Peyer's patch (tissue), 4 donors: ENCODE measurements at regions not wholly inside any gene's neighbourhood (a gene's known extent, or its start where the extent isn't known, plus 50 kb on each side); places are given as distances from the start of the nearest gene placed in this dataset.

Experiments
- POLR2A ChIP-seq, 2 donors: fragments of 450-650 bp; IDR thresholded peaks; one replicate each; pipeline ENCODE4 v1.5.1; 2017; ENCODE audit warnings: antibody characterized with exemption in 2 of 2, mild to moderate bottlenecking in 2 of 2, moderate library complexity in 2 of 2
- TF ChIP-seq, protein P1 (sequence below), 6 experiments: fragments of 450-650 bp in 4 of 6; fragments of 200-600 bp in 2 of 6; sonication (generic) in 1 of 6; IDR thresholded peaks; one replicate each; pipeline ENCODE4 v1.5.1; 2017 to 2019; ENCODE audit warnings: antibody characterized with exemption in 6 of 6, mild to moderate bottlenecking in 3 of 6, moderate library complexity in 1 of 6

DNA sequence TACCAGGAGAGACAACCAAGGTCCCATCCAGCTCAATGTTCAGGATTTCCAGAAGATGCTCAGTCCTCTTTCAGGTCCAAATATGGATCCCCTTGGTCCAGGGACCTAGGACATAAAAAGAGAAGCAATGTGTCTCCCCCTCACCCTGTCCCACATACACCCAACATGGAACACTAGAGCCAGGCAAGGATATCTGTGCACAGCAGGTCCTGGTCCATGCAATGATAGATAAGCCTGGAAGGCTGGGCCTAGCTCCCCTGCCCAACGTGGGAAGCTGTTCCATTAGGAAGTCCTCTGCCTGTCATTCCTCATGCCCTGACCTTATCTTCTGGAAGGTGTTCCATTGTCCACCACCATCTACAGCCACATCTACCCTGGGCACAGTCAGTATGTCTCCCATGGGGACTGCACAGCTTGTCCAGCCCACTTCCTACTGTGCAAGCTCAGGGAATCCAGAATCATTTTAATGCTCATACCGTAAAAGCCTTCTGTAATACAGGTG, 1434.8 kb downstream of the TBC1D22A start:
- TF ChIP-seq, protein P1, sequence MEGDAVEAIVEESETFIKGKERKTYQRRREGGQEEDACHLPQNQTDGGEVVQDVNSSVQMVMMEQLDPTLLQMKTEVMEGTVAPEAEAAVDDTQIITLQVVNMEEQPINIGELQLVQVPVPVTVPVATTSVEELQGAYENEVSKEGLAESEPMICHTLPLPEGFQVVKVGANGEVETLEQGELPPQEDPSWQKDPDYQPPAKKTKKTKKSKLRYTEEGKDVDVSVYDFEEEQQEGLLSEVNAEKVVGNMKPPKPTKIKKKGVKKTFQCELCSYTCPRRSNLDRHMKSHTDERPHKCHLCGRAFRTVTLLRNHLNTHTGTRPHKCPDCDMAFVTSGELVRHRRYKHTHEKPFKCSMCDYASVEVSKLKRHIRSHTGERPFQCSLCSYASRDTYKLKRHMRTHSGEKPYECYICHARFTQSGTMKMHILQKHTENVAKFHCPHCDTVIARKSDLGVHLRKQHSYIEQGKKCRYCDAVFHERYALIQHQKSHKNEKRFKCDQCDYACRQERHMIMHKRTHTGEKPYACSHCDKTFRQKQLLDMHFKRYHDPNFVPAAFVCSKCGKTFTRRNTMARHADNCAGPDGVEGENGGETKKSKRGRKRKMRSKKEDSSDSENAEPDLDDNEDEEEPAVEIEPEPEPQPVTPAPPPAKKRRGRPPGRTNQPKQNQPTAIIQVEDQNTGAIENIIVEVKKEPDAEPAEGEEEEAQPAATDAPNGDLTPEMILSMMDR (IDR thresholded peaks at IDR 0.05) = no peak
- TF ChIP-seq POLR2A (IDR thresholded peaks at IDR 0.05) = no peak
